H9 (cell line): ENCODE measurements at regions not wholly inside any gene's neighbourhood (a gene's known extent, or its start where the extent isn't known, plus 50 kb on each side); places are given as distances from the start of the nearest gene placed in this dataset.

Experiments used
- DNase-seq: peaks from one replicate; pipeline ENCODE4 v3.0.0-alpha.2; 2017
- H2AFZ ChIP-seq: one replicate; pipeline ENCODE4 v1.6.1; 2013; ENCODE audit warnings: mild to moderate bottlenecking, low read length, control low read depth, moderate library complexity
- H2AK5ac ChIP-seq: 2 replicates; pipeline ENCODE4 v1.6.1; 2013; ENCODE audit warnings: low read length, control low read depth, mixed read lengths; ENCODE audit not compliant: insufficient read length
- H2BK120ac ChIP-seq: one replicate; pipeline ENCODE4 v1.6.1; 2013; ENCODE audit warnings: low read depth, mild to moderate bottlenecking, low read length, control low read depth, inconsistent platforms; ENCODE audit not compliant: poor library complexity, severe bottlenecking
- H2BK12ac ChIP-seq: 2 replicates; pipeline ENCODE4 v1.6.1; 2013; ENCODE audit warnings: low read length, control low read depth, mixed read lengths, low read depth; ENCODE audit not compliant: insufficient read length
- H2BK15ac ChIP-seq: 2 replicates; pipeline ENCODE4 v1.6.1; 2013; ENCODE audit warnings: low read depth, low read length, control low read depth
- H2BK20ac ChIP-seq: one replicate; pipeline ENCODE4 v1.6.1; 2013; ENCODE audit warnings: low read depth, mild to moderate bottlenecking, low read length, control low read depth, inconsistent platforms; ENCODE audit not compliant: poor library complexity, severe bottlenecking
- H2BK5ac ChIP-seq: 2 replicates; pipeline ENCODE4 v1.6.1; 2013; ENCODE audit warnings: low read length, control low read depth, mixed read lengths; ENCODE audit not compliant: insufficient read length
- H3K14ac ChIP-seq: 2 replicates; pipeline ENCODE4 v1.6.1; 2013; ENCODE audit warnings: low read length, control low read depth; ENCODE audit not compliant: insufficient read depth
- H3K18ac ChIP-seq: 2 replicates; pipeline ENCODE4 v1.6.1; 2013; ENCODE audit warnings: low read depth, mild to moderate bottlenecking, mixed read lengths, low read length, control low read depth; ENCODE audit not compliant: insufficient read length
- H3K23ac ChIP-seq: 2 replicates; pipeline ENCODE4 v1.6.1; 2013; ENCODE audit warnings: low read length, control low read depth, mixed read lengths, low read depth; ENCODE audit not compliant: insufficient read length
- H3K23me2 ChIP-seq: 2 replicates; pipeline ENCODE4 v1.6.1; 2013; ENCODE audit warnings: low read depth, mild to moderate bottlenecking, mixed read lengths, low read length, control low read depth; ENCODE audit not compliant: insufficient read length, poor library complexity, severe bottlenecking
- H3K27ac ChIP-seq: 2 replicates; pipeline ENCODE4 v1.5.1; 2013; ENCODE audit warnings: low read length, control low read depth, mixed read lengths, low read depth; ENCODE audit not compliant: insufficient read length
- H3K27me3 ChIP-seq: 2 replicates; pipeline ENCODE4 v1.6.1; 2013; ENCODE audit warnings: low read length, control low read depth, inconsistent platforms; ENCODE audit not compliant: insufficient read depth
- H3K4ac ChIP-seq: 2 replicates; pipeline ENCODE4 v1.6.1; 2013; ENCODE audit warnings: low read depth, mild to moderate bottlenecking, control low read depth, inconsistent platforms, low read length, moderate library complexity
- H3K4me1 ChIP-seq: 2 replicates; pipeline ENCODE4 v1.6.1; 2013; ENCODE audit warnings: low read length, control low read depth, inconsistent platforms; ENCODE audit not compliant: insufficient read depth
- H3K4me2 ChIP-seq: 2 replicates; pipeline ENCODE4 v1.6.1; 2013; ENCODE audit warnings: low read length, control low read depth, mixed read lengths; ENCODE audit not compliant: insufficient read length, insufficient read depth
- H3K56ac ChIP-seq: 2 replicates; pipeline ENCODE4 v1.6.1; 2013; ENCODE audit warnings: low read depth, mild to moderate bottlenecking, mixed read lengths, low read length, control low read depth; ENCODE audit not compliant: insufficient read length
- H3K79me1 ChIP-seq: 2 replicates; pipeline ENCODE4 v1.6.1; 2013; ENCODE audit warnings: low read depth, mild to moderate bottlenecking, moderate library complexity, low read length, control low read depth, inconsistent platforms; ENCODE audit not compliant: insufficient read depth, poor library complexity, severe bottlenecking
- H3K79me2 ChIP-seq: 2 replicates; pipeline ENCODE4 v1.6.1; 2013; ENCODE audit warnings: low read length, control low read depth, inconsistent platforms; ENCODE audit not compliant: insufficient read depth
- H3K9ac ChIP-seq: 2 replicates; pipeline ENCODE4 v1.6.1; 2013; ENCODE audit warnings: low read length, control low read depth, mixed read lengths; ENCODE audit not compliant: insufficient read length; ENCODE audit errors: extremely low read depth
- H3K9me3 ChIP-seq: one replicate; pipeline ENCODE4 v1.6.1; 2013; ENCODE audit warnings: low read depth, low read length, inconsistent platforms; ENCODE audit not compliant: control insufficient read depth
- H3T11ph ChIP-seq: one replicate; pipeline ENCODE4 v1.6.1; 2013; ENCODE audit warnings: mild to moderate bottlenecking, low read length, control low read depth, inconsistent platforms
- H4K20me1 ChIP-seq: one replicate; pipeline ENCODE4 v1.6.1; 2013; ENCODE audit not compliant: control insufficient read depth, insufficient read length, insufficient read depth
- H4K5ac ChIP-seq: 2 replicates; pipeline ENCODE4 v1.6.1; 2013; ENCODE audit warnings: low read depth, mild to moderate bottlenecking, mixed read lengths, low read length, control low read depth; ENCODE audit not compliant: insufficient read length
- H4K8ac ChIP-seq: replicated peaks from 2 replicates; pipeline ENCODE4 v1.6.1; 2013; ENCODE audit warnings: low read length, control low read depth, mixed read lengths, low read depth; ENCODE audit not compliant: insufficient read length
- H4K91ac ChIP-seq: 2 replicates; pipeline ENCODE4 v1.6.1; 2013; ENCODE audit warnings: low read depth, mild to moderate bottlenecking, moderate library complexity, mixed read lengths, low read length, control low read depth; ENCODE audit not compliant: insufficient read length
- H3K27ac Mint-ChIP-seq, 3 experiments: 2 replicates in 2 of 3; 3 replicates in 1 of 3; pipeline ENCODE4 v1.8.0; 2020 to 2021; ENCODE audit warnings: mixed read lengths in 3 of 3, mild to moderate bottlenecking in 1 of 3, moderate library complexity in 1 of 3
- H3K27me3 Mint-ChIP-seq: 2 replicates; pipeline ENCODE4 v1.8.0; 2021; ENCODE audit warnings: low read depth, mild to moderate bottlenecking, moderate library complexity, mixed read lengths
- H3K36me3 Mint-ChIP-seq, 3 experiments: 2 replicates in 2 of 3; 3 replicates in 1 of 3; pipeline ENCODE4 v1.8.0; 2020 to 2021; ENCODE audit warnings: low read depth in 3 of 3, mixed read lengths in 3 of 3; ENCODE audit not compliant: insufficient read depth in 1 of 3
- H3K4me1 Mint-ChIP-seq, 2 experiments: 2 replicates each; pipeline ENCODE4 v1.8.0; 2020; ENCODE audit warnings: mixed read lengths in 2 of 2
- H3K4me3 Mint-ChIP-seq, 2 experiments: 2 replicates in 1 of 2; 3 replicates in 1 of 2; pipeline ENCODE4 v1.8.0; 2020 to 2021; ENCODE audit warnings: mild to moderate bottlenecking in 2 of 2, mixed read lengths in 2 of 2, moderate library complexity in 1 of 2
- H3K9me3 Mint-ChIP-seq, 2 experiments: 2 replicates in 1 of 2; 3 replicates in 1 of 2; pipeline ENCODE4 v1.8.0; 2020; ENCODE audit warnings: mild to moderate bottlenecking in 2 of 2, mixed read lengths in 2 of 2, moderate library complexity in 1 of 2
- WGBS: extraction: QIAGEN DNeasy Blood & Tissue Kit; methylation state at CpG from one replicate; pipeline ENCODE4 v1.1.7; 2013; ENCODE audit warnings: missing lambda C conversion rate, low lambda C conversion rate, mixed read lengths; ENCODE audit not compliant: insufficient read length; ENCODE audit errors: extremely low coverage; 5-methylcytosine and 5-hydroxymethylcytosine counted together
- TF ChIP-seq, protein P1 (sequence below): fragments of 200-600 bp; sonication (generic); conservative IDR thresholded peaks from 3 replicates; pipeline ENCODE4 v1.8.0; 2021; ENCODE audit warnings: antibody characterized with exemption, mild to moderate bottlenecking

- DNase-seq = no peak
- no peak overlapping the region for H3K18ac ChIP-seq
- H3K9ac ChIP-seq = no peak overlapping the region
- no peaks in the 10 kb centered on the region for H4K20me1 ChIP-seq
- H2BK20ac ChIP-seq = no peak overlapping the region
- H3K23ac ChIP-seq = no peak overlapping the region
- no peak overlapping the region for H3K14ac ChIP-seq
- no peaks in the 10 kb centered on the region for H3K23me2 ChIP-seq
- Mint-ChIP-seq H3K4me3 (no peak overlapping the region), H3K4me1 (peaks cover 3 to 4% of the 10 kb centered on the region in 2 experiments; a peak in 3 of 4 replicates), H3K27ac (no peak overlapping the region), H3K36me3 (peaks cover 8 to 18% (median 9%) of the 10 kb centered on the region in 3 experiments; a peak in 6 of 7 replicates), H3K9me3 (peaks cover 13 to 18% of the 10 kb centered on the region in 2 experiments; a peak in 4 of 5 replicates), H3K27me3 (no peaks in the 10 kb centered on the region)
- no CpG with 5 or more reads among the region's 3 CpGs for WGBS
- no peak overlapping the region for H2BK15ac ChIP-seq
- no peak overlapping the region for H3K27ac ChIP-seq
- no peak overlapping the region for H2BK120ac ChIP-seq
- peaks cover 7% of the 10 kb centered on the region for H3K9me3 ChIP-seq
- H3K4ac ChIP-seq = no peak overlapping the region
- TF ChIP-seq, protein P1, sequence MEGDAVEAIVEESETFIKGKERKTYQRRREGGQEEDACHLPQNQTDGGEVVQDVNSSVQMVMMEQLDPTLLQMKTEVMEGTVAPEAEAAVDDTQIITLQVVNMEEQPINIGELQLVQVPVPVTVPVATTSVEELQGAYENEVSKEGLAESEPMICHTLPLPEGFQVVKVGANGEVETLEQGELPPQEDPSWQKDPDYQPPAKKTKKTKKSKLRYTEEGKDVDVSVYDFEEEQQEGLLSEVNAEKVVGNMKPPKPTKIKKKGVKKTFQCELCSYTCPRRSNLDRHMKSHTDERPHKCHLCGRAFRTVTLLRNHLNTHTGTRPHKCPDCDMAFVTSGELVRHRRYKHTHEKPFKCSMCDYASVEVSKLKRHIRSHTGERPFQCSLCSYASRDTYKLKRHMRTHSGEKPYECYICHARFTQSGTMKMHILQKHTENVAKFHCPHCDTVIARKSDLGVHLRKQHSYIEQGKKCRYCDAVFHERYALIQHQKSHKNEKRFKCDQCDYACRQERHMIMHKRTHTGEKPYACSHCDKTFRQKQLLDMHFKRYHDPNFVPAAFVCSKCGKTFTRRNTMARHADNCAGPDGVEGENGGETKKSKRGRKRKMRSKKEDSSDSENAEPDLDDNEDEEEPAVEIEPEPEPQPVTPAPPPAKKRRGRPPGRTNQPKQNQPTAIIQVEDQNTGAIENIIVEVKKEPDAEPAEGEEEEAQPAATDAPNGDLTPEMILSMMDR = no peak
- no peak overlapping the region for H3K56ac ChIP-seq
- H3T11ph ChIP-seq = no peak overlapping the region
- no peak overlapping the region for H2BK5ac ChIP-seq
- no peaks in the 10 kb centered on the region; the same call in 1 of the 2 replicates for H3K4me1 ChIP-seq
- H3K79me2 ChIP-seq = no peaks in the 10 kb centered on the region
- no peak overlapping the region for H3K4me2 ChIP-seq
- H4K91ac ChIP-seq = no peak overlapping the region
- no peak overlapping the region for H4K8ac ChIP-seq
- no peaks in the 10 kb centered on the region for H3K79me1 ChIP-seq
- H3K27me3 ChIP-seq = no peaks in the 10 kb centered on the region
- H2BK12ac ChIP-seq = no peak overlapping the region
- H4K5ac ChIP-seq = no peak overlapping the region
- no peak overlapping the region for H2AK5ac ChIP-seq
- H2AFZ ChIP-seq = no peak overlapping the region
Measured at GRCh38 chr13:89602655-89603054, 1744.8 kb upstream of the MIR17HG start.
